ENCODE measurements at regions not wholly inside any gene's neighbourhood (a gene's known extent, or its start where the extent isn't known, plus 50 kb on each side); places are given as distances from the start of the nearest gene placed in this dataset.

- TF ChIP-seq SUZ12 (IDR thresholded peaks at IDR 0.05; ENCODE audit: extremely low read depth, insufficient read depth, insufficient read length): no peak
- no peak for TF ChIP-seq ZNF274 (IDR thresholded peaks at IDR 0.05; ENCODE audit: low read depth, low read length)
- TF ChIP-seq YY1 (IDR thresholded peaks at IDR 0.05; ENCODE audit: insufficient read depth, insufficient read length): no peak
Observed at GRCh38 chr11:104649002-104649401, 249.3 kb downstream of the CASP12 start.
